DMS 273 (cell line): ENCODE measurements at regions not wholly inside any gene's neighbourhood (a gene's known extent, or its start where the extent isn't known, plus 50 kb on each side); places are given as distances from the start of the nearest gene placed in this dataset.
"Not testable (repeated sequence)": the region's sequence is repeated elsewhere in the genome, so short reads cannot be mapped to it uniquely, and the experiment has no call there.

ENCODE experiments used
- DNase-seq: peaks from one replicate; lab custom pipeline; 2025; ENCODE audit not compliant: unreplicated experiment; lab: John Stamatoyannopoulos, UW

DNA sequence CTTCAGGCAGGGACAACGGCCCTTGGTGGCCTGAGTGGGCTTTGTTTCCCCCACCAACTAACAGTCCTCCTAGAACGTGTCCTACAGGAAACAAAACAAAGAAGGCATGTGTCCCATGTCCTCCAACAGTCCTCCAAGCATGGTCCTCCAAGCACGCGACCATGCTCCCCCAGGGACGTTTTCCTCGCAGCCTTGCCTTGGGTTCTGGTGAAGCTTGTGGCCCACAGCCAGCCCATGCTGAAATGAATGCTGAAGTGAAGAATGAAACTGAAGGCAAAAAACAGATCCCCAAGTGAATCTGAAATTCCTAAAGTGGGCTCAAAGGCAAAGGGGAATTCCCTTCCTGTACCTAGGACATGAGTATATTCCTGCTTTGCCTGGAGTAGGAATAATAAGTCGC lies 176.6 kb downstream of the JCAD start:
- no peak for DNase-seq

DNA sequence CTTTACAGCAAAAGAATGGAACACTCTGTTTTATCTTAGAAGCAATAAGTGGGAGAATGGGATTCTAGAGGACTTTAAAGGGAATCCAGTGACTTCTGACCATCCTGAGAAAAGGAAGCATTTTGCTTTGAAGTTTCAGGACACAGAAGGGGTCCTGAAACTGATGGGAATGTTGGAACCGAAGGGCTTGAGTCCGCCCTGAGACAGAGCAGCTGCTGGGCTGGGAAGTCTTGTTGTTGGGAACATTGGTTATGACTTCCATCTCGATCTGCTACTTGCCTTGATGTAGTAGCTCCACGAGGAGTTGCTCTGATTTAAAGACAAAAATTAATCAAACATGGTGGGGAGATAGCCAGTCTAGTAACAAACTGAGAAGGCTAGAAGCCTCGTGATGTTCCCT lies 177.6 kb downstream of the JCAD start:
- DNase-seq: no peak

DNA sequence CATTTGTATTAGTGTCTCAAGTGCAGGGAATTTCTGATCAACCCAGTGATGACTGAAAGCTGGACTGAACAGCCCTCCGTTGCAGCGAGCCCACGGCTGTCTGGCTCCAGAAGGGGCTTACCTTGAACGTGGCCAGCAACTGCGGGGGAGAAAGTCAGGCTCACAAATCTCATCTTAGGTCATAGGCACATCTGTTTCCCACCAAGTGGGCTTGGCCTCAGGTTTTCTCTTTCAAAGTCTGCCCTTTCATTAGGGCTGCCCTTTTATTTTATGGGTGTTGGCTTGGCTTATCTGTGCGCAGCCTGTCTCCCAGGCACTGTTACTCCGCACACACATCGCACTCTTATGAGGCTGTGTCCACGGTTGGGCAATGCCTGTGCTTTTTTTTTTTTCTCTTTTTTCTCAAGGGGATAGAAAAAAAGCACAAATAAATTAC lies 178.0 kb downstream of the JCAD start:
- DNase-seq: no peak

DNA sequence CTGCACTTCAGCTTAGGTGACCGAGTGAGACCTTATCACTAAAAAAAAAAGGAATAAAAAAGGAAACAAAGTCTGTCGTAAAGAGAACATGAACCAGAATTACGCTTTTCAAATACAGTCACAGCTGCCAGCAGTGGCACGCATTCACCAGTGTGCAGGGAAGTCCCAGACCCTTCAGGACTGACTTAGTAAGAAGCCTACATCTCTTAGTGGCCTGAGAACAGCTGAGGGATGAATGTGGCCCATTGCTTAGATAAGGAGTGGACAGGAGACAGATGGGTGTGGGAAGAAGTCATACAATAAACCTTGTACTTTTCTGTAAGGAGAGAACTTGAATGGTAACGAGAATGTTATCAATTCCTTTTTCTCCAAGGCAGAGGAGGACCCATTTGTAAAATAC lies 178.5 kb downstream of the JCAD start:
- DNase-seq: no peak

DNA sequence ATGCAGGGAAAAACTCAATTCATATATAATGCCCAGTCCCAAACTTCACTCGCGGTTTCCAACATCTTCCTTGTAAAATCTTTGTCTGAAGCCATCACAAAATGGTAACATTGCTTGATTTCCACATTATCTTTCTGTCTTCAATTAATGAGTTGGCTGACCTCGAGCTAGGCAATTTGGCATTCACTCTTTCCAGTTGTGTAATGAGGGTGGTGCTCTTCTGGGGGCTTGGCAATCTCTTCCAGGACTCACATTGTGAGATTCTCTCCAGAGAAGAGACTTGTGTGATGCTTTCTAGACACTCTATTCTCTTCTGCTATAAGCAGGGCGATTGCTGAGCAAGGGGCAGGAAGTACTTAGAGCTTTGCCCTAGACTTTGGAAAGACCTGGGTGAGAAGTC lies 179.5 kb downstream of the JCAD start:
- no peak for DNase-seq

GRCh38 chr10:29878492-29878891 lies 180.9 kb downstream of the JCAD start:
- DNase-seq: no peak

GRCh38 chr10:29877793-29878491 lies 181.4 kb downstream of the JCAD start:
- DNase-seq: no peak

- DNase-seq: no peak
Observed at GRCh38 chr10:29876008-29876555, 183.3 kb downstream of the JCAD start.

DNA sequence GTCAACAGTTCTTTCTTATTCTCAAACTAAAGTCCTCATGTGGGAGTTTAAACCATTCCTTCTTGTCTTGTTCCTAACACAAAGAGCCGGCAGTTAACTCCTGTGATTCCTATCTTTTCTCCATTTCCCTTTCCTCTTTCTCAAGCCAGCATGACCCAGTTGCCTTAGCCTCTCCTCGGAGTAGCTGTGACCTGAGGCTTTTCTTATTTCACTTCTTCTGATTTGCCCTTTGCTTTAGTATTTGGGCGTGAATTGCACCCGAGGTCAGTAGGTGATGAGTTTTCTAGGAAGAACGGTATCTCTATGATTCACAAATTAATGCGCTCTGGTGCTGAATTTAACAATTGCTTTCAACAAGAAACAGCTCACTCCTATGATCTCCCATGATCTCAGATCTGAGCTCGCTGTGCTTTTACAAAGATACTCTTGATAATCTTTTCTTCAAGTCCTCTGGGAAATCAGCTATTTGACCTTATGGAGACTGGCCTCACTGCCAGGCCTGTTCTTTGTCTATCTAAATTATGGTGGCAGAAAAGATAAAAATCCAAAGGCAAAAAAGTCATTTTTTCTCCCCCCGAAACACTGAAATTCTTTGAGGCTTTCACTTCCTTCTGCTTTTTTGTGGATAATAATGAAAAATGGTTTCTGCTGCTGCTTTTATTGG lies 184.6 kb downstream of the JCAD start:
- no peak for DNase-seq

GRCh38 chr10:29873941-29874484 lies 185.4 kb downstream of the JCAD start:
- no peak for DNase-seq

DNA sequence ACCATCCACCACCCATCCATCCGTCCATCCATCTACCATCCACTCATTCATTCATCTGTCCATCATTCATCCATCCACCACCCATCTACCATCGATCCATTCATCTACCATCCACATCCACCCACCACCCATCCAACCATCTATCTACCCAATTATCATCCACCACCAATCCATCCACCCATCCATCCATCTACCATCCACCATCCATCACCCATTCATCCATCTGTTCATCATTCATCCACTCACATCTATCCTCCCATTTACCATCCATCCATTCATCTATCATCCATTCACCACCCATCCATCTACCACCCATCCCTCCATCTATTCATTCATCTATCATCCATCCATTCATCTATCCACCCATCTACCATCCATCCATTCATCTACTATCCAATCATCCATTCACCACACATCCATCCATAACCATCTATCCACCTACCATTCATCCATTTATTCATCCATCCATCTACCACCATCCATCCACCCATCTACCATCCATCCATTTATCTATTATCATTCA lies 188.8 kb downstream of the JCAD start:
- DNase-seq: no peak

GRCh38 chr10:29869593-29869992 lies 189.8 kb downstream of the JCAD start:
- DNase-seq: no peak

DNA sequence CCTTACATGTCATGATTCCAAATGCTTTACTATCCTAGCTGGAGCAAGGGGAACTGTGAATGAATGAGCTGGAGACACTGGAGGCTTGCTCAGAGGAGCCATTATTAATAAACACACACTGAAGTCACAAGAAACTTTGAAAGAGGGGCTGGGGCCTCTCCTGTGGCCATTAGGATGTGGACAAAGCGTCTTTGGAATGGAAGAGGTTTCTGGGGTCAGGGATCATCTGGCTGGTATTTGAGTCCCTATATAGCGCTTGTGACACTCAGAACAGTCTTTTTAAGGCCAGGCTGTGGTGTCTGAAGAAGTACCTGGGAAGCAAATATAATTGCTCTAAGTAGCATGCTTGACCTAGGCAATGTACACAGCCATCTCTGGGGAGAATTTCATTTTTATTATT lies 193.0 kb downstream of the JCAD start:
- DNase-seq: no peak

GRCh38 chr10:29865700-29866355 lies 193.6 kb downstream of the JCAD start:
- no peak for DNase-seq

DNA sequence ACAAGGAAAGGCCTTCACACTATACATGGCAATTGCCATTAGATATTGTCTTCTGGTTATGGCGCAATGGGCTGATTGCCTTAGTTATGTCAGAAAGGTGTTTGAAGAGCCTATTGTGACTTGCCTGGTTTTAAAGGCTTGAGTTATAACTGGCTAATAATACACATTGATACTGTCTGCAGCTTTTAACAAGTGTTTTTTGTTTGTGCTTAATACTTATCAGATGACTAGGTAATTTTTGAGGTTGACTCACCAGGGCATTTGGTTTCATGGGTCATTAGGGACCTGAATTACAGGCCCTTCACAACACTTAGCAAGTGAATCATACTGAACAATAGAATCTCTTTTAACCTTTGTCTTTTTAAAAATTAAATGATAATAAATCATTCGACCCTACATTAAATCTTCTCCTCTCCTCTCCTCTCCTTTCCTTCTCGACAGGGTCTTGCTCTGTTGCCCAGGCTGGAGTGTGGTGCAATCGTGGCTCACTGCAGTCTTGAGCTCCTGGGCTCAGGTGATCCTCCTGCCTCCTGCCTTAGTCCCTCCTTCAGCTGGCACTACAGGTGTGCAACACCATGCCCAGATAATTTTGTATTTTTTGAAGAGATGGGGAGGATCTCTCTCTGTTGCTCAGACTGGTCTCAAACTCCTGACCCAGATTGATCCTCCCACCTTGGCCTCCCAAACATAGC lies 196.3 kb downstream of the JCAD start:
- no peak for DNase-seq

DNA sequence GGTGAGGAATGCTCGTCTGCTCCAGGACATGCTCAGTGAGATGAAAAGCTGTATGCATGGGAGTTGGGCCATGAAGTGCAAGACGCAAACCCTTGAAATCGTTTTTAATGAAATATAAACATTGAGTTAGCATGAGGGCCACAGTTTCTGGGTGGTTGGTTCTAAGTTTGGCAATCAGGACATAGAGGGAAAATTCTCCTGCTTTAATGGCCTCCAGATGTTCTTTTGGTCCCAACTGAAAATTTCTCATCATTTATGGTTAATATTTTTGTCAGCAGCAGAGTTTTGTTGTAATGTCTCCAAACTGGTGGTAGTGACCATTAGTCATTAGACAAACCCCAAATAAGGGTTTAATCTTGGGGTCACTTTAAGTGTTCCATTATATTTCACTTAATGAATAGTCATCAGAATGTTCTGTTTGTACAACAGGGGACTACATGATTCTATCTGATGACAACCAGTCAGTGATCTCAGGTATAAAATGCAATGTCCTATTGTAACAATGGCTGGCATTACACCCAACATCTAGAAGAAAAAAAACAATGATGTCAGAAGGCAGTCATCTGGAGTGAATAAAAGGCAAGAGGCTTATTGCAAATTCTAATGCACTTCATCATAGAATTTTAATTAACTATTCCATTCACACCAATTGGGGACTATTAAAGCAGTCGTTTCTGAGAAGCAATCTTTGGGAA lies 197.4 kb downstream of the JCAD start:
- DNase-seq: no peak

- DNase-seq: not testable (repeated sequence)
Observed at GRCh38 chr10:29861231-29861630, 198.2 kb downstream of the JCAD start.

GRCh38 chr10:29860166-29860565 lies 199.2 kb downstream of the JCAD start:
- no peak for DNase-seq

- no peak for DNase-seq
Observed at GRCh38 chr10:29859521-29860130, 199.8 kb downstream of the JCAD start.

DNA sequence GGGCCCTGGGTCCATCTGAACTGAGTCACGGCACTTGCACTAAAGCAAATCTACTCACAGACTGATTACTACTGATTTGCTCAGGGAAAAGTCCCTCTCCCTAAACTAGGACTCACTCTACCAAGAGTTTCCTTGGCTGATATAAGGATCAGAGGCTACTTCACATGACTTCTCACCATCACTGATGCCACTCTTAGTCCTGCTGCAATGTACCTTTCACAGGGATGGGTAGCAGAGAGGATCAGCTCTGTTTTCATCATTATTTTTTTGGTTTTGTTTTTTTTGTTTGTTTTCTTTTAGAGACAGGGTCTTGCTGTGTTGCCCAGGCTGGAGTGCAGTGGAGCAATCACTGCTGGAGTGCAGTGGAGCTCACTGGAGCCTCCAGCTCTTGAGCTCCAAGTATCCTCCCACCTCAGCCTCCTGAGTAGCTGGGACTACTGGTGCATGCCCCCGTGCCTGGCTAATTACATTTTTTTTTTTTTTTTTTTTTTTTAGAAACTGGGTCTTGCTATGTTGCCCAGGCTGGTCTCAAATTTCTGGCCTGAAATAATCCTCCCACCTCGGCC lies 200.6 kb downstream of the JCAD start:
- DNase-seq: no peak
